ENCODE measurements at regions not wholly inside any gene's neighbourhood (a gene's known extent, or its start where the extent isn't known, plus 50 kb on each side); places are given as distances from the start of the nearest gene placed in this dataset.

GRCh38 chr11:98230678-98231077, 790.1 kb upstream of the CNTN5 start:
- Histone ChIP-seq H3K27me3 (no peaks in the 10 kb centered on the region), H3K36me3 (no peaks in the 10 kb centered on the region), H3K4me3 (no peak overlapping the region), H3K9me3 (no peaks in the 10 kb centered on the region), H3K27ac (no peak overlapping the region), H3K4me1 (no peaks in the 10 kb centered on the region)
- DNase-seq (ENCODE audit: low spot score in 2 of 2), result no peak
- intact Hi-C loops (cut with DNase I), result no loop called here
- no peak for TF ChIP-seq CTCF (IDR thresholded peaks at IDR 0.05)

GRCh38 chr11:98234698-98235097, 786.1 kb upstream of the CNTN5 start:
- no peak for TF ChIP-seq CTCF (IDR thresholded peaks at IDR 0.05)
- DNase-seq (ENCODE audit: low spot score in 2 of 2), result no peak
- intact Hi-C loops (cut with DNase I), result no loop called here

GRCh38 chr11:98243897-98244296, 776.9 kb upstream of the CNTN5 start:
- Histone ChIP-seq H3K4me1 (no peaks in the 10 kb centered on the region), H3K9me3 (no peaks in the 10 kb centered on the region), H3K27ac (no peak overlapping the region), H3K4me3 (no peak overlapping the region), H3K36me3 (no peaks in the 10 kb centered on the region), H3K27me3 (no peaks in the 10 kb centered on the region)
- intact Hi-C loops (cut with DNase I), result no loop called here
- TF ChIP-seq CTCF (IDR thresholded peaks at IDR 0.05), result no peak
- no peak for DNase-seq (ENCODE audit: low spot score in 2 of 2)

More at GRCh38 chr11:98234698-98235097, 786.1 kb upstream of the CNTN5 start:
- no peaks in the 10 kb centered on the region for H3K9me3 ChIP-seq
- H3K36me3 ChIP-seq, result no peaks in the 10 kb centered on the region
- no peaks in the 10 kb centered on the region for H3K4me1 ChIP-seq
- no peak overlapping the region for H3K27ac ChIP-seq
- no peak overlapping the region for H3K4me3 ChIP-seq
- H3K27me3 ChIP-seq, result no peaks in the 10 kb centered on the region

GRCh38 chr11:98260983-98261382, 759.8 kb upstream of the CNTN5 start:
- Histone ChIP-seq H3K4me1 (no peaks in the 10 kb centered on the region), H3K4me3 (no peak overlapping the region), H3K27me3 (no peaks in the 10 kb centered on the region), H3K36me3 (no peaks in the 10 kb centered on the region), H3K9me3 (no peaks in the 10 kb centered on the region), H3K27ac (no peak overlapping the region)
- intact Hi-C loops (cut with DNase I), result no loop called here
- no peak for TF ChIP-seq CTCF (IDR thresholded peaks at IDR 0.05)
- DNase-seq (ENCODE audit: low spot score in 2 of 2), result no peak

GRCh38 chr11:98277251-98277912, 743.4 kb upstream of the CNTN5 start:
- Histone ChIP-seq H3K27me3 (no peaks in the 10 kb centered on the region), H3K4me1 (no peaks in the 10 kb centered on the region), H3K9me3 (no peaks in the 10 kb centered on the region), H3K27ac (no peak overlapping the region), H3K36me3 (no peaks in the 10 kb centered on the region), H3K4me3 (no peak overlapping the region)
- no peak for TF ChIP-seq CTCF (IDR thresholded peaks at IDR 0.05)
- DNase-seq (ENCODE audit: low spot score in 2 of 2), result no peak
- intact Hi-C loops (cut with DNase I), result no loop called here

All from ascending aorta (tissue), 2 donors.